22Rv1 (cell line): ENCODE measurements at regions not wholly inside any gene's neighbourhood (a gene's known extent, or its start where the extent isn't known, plus 50 kb on each side); places are given as distances from the start of the nearest gene placed in this dataset.

Experiments used
- CTCF ChIP-seq: fragments of 450-650 bp; IDR thresholded peaks from 2 replicates; pipeline ENCODE4 v1.5.1; 2017; ENCODE audit warnings: mild to moderate bottlenecking
- ZFX ChIP-seq: fragments of 450-650 bp; IDR thresholded peaks from 2 replicates; pipeline ENCODE4 v1.6.1; 2017; ENCODE audit warnings: antibody characterized with exemption, borderline replicate concordance

- TF ChIP-seq CTCF: no peak
- TF ChIP-seq ZFX: no peak
Measured at GRCh38 chr9:119074017-119074416, 295.2 kb downstream of the BRINP1 start.
